Fibroblast of mammary gland (primary cell): ENCODE measurements at regions not wholly inside any gene's neighbourhood (a gene's known extent, or its start where the extent isn't known, plus 50 kb on each side); places are given as distances from the start of the nearest gene placed in this dataset.

Experiments used
- DNase-seq: peaks from one replicate; pipeline ENCODE4 v3.0.0-alpha.2; 2010; ENCODE audit warnings: low read depth
- H3K4me3 ChIP-seq: 2 replicates; pipeline ENCODE4 v1.5.1; 2011; ENCODE audit warnings: low read depth, mild to moderate bottlenecking, low read length, moderate library complexity; ENCODE audit not compliant: control insufficient read depth
- TF ChIP-seq, protein P1 (sequence below): conservative IDR thresholded peaks from 2 replicates; pipeline ENCODE4 v1.5.1; 2011; ENCODE audit warnings: low read depth, low read length, inconsistent platforms; ENCODE audit not compliant: control insufficient read depth, insufficient read depth

DNA sequence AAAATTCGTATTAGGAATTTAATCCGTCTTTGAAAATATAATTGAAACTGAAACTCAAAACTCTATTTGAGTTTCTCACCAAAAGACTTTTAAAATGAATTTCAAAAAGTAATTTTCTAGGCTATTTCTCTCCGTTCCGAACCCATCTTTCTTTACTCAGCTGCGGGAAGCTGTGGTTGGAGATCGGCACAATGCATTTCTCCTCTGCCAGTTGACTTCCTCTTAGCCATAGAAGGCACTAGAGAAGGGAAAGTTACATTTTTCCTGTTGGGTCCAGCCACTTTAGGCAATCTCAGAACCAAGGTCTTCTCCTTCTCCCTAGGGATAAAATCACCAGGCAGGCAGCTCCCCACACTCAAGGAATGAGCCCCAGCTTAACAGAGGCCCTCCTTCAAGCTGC, 133.6 kb upstream of the COL1A2 start:
- H3K4me3 ChIP-seq: no peak overlapping the region
- DNase-seq: no peak
- TF ChIP-seq, protein P1, sequence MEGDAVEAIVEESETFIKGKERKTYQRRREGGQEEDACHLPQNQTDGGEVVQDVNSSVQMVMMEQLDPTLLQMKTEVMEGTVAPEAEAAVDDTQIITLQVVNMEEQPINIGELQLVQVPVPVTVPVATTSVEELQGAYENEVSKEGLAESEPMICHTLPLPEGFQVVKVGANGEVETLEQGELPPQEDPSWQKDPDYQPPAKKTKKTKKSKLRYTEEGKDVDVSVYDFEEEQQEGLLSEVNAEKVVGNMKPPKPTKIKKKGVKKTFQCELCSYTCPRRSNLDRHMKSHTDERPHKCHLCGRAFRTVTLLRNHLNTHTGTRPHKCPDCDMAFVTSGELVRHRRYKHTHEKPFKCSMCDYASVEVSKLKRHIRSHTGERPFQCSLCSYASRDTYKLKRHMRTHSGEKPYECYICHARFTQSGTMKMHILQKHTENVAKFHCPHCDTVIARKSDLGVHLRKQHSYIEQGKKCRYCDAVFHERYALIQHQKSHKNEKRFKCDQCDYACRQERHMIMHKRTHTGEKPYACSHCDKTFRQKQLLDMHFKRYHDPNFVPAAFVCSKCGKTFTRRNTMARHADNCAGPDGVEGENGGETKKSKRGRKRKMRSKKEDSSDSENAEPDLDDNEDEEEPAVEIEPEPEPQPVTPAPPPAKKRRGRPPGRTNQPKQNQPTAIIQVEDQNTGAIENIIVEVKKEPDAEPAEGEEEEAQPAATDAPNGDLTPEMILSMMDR: no peak

DNA sequence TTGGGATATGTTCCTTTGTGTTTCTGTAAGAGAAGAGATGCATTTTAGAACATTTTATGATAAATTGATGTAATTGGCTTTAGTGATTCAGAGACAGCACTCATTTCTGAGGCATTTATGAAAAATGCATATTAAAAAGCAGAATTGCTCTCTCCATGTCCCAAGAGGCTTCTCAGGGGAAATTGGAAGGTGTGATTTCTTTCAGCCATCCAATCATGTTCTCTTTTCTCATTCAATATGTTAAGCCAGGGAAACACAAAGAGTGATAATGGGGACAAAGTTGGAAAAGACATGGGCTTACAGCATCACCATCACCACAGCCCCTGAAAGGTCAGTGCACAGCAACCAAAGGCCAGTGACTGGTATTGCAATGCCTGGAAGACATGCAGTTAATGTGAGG, 129.9 kb upstream of the COL1A2 start:
- peak; percentile 37 for DNase-seq
- TF ChIP-seq, protein P1: no peak
- no peak overlapping the region for H3K4me3 ChIP-seq

DNA sequence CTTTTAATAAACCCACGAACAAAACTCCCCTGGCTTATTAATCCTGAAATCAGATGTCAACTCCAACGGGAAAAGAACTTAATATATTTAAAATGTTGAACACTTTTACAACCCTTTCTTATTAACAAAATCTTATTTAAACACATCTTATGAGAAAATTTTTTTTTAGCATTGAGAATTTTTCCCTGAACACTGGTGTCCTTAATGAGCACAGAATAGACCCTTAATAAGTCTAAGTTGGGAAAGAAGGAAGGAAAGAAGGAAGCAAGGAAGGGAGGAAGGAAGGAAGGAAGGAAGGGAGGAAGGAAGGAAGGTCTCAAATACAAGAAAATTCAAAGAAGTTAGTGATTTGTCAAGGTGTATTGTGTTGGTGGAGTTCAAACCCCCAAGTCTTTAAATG, 129.2 kb upstream of the COL1A2 start:
- H3K4me3 ChIP-seq: no peak overlapping the region
- no peak for DNase-seq

DNA sequence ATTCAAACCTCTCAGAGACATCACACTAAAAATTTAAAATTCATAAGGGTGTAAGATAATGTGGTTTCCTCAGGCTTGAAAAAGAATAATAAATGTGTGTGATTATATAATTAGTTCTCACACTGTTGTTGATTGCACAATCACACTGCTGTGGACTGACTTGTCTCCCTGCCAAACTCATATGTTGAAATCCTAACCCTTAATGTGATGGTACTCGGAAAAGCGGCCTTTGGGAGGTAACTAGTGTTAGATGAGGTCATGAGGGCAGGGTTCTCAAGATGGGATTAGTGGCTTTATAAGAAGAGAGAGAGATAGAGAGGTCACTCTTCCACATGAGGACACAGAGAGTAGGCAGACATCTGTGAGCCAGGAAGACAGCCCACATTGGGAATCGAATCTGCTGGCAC, 128.5 kb upstream of the COL1A2 start:
- peak; percentile 77 for DNase-seq
- H3K4me3 ChIP-seq: no peak overlapping the region
- TF ChIP-seq, protein P1: no peak

More for the DNA sequence above, 129.2 kb upstream of the COL1A2 start:
- TF ChIP-seq, protein P1: no peak

DNA sequence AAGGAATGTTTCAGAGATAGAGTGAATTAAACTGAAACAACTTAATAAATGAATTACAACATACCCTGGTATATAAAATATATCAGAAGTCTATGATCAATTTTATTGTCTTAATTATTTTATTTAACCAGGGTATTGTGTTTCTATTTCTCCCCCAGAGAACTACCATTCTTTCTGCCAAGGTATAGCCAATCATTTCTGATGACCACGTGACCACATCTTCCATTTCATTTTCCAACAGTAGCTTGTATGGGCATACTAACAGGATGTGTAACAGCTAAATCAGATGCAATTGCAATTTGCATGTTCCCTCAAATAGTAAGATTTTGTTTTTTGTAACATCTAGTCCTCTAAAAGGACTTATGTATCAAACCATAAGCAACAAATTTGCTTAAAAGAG, 123.9 kb upstream of the COL1A2 start:
- no peak overlapping the region for H3K4me3 ChIP-seq
- TF ChIP-seq, protein P1: no peak
- DNase-seq: no peak

DNA sequence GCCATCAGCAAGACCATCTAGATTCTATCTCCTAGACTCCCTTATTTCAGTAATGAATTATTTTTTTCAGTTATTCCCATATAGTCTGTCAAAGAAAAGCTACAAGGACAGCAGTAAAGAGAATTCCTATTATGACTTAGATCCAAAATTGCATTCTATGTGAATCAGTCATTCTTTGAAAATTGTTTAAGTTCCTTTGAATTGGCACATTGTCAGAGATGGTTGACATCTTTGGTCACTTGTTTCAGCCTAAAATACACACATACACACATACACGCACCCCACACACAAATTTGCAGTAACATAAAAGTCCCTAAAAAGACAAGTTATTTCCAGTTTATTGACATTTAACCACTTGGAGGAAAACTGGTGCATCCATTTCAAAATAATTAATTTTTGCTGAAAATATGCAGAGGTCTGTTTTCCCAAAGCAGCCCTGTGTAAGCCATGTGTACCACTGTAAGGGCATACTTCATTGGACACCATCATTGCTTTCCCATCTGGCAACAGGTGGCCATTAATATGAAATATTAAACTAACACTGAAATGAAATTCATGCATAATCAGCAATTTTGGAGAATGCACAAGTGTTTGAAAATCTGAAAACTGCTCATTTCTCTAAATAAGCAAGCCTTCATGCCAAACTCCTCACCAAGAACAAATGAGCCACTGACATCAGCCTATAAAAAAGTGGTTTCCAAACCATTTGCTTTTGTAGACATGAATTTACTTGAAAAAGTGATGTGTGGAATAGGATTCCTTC, 121.7 kb upstream of the COL1A2 start:
- DNase-seq: no peak
- TF ChIP-seq, protein P1: no peak
- H3K4me3 ChIP-seq: no peak overlapping the region
